ENCODE measurements at regions not wholly inside any gene's neighbourhood (a gene's known extent, or its start where the extent isn't known, plus 50 kb on each side); places are given as distances from the start of the nearest gene placed in this dataset.

DNA sequence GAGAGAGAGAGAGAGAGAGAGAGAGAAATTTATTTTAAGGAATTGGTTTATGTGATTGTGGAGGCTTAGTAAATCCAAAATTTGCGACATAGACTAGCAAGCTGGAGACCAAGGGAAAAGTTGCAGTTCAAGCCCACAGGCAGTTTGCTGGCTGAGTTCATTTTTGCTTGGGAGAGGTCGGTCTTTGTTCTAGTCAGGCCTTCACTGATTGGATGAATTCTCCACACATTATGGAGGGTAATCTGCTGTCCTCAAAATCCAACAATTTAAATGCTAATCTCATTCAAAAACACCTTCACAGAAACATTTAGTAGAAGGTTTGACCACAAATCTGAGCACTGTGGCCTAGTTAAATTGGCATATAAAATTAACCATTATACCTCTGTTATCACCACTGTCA lies 439.6 kb downstream of the EPM2A start:
- no peak for TF ChIP-seq ZFX (IDR thresholded peaks at IDR 0.05)
- TF ChIP-seq, protein P1, sequence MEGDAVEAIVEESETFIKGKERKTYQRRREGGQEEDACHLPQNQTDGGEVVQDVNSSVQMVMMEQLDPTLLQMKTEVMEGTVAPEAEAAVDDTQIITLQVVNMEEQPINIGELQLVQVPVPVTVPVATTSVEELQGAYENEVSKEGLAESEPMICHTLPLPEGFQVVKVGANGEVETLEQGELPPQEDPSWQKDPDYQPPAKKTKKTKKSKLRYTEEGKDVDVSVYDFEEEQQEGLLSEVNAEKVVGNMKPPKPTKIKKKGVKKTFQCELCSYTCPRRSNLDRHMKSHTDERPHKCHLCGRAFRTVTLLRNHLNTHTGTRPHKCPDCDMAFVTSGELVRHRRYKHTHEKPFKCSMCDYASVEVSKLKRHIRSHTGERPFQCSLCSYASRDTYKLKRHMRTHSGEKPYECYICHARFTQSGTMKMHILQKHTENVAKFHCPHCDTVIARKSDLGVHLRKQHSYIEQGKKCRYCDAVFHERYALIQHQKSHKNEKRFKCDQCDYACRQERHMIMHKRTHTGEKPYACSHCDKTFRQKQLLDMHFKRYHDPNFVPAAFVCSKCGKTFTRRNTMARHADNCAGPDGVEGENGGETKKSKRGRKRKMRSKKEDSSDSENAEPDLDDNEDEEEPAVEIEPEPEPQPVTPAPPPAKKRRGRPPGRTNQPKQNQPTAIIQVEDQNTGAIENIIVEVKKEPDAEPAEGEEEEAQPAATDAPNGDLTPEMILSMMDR (conservative IDR thresholded peaks at IDR 0.05), result no peak
- H3K27ac ChIP-seq, result no peak overlapping the region

DNA sequence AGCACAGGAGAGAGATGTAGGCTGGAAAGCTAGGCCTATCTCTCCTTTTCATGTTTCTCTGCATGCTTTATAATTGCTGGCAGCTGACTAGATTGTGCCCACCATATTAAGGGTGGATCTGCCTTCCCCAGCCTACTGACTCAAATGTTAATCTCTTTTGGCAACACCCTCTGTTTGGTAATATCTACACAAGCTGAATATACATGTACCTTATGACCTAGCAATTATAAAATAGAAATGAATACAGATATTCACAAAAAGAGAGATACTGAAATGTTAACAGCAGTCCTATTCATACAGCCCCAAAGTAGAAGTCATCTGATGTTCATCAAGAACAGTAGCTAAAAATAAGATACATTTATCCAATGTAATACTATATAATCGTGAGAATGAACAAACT lies 429.6 kb downstream of the EPM2A start:
- H3K27ac ChIP-seq, result no peak overlapping the region
- TF ChIP-seq ZFX (IDR thresholded peaks at IDR 0.05), result no peak
- TF ChIP-seq, protein P1 (conservative IDR thresholded peaks at IDR 0.05), result no peak

DNA sequence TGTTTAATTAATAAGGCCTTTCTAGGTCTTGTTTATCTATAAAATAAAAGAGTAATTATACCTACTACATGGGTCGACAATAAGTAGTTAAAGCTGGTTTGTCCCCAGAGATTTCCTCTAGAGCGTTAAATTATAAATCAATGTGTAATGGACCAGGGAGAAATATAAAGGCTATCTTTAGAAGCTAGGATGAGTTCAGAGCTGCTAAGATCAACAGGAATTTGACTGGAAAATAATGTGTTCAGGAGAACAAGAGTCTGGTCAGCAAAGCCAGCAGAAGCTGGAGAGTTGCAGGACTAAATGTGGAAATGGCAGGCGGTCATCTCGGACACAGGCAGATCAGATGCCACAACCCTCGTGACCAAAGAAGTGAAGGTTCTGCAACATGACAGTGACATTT lies 428.8 kb downstream of the EPM2A start:
- TF ChIP-seq, protein P1 (conservative IDR thresholded peaks at IDR 0.05), result no peak
- no peak for TF ChIP-seq ZFX (IDR thresholded peaks at IDR 0.05)
- H3K27ac ChIP-seq, result no peak overlapping the region

DNA sequence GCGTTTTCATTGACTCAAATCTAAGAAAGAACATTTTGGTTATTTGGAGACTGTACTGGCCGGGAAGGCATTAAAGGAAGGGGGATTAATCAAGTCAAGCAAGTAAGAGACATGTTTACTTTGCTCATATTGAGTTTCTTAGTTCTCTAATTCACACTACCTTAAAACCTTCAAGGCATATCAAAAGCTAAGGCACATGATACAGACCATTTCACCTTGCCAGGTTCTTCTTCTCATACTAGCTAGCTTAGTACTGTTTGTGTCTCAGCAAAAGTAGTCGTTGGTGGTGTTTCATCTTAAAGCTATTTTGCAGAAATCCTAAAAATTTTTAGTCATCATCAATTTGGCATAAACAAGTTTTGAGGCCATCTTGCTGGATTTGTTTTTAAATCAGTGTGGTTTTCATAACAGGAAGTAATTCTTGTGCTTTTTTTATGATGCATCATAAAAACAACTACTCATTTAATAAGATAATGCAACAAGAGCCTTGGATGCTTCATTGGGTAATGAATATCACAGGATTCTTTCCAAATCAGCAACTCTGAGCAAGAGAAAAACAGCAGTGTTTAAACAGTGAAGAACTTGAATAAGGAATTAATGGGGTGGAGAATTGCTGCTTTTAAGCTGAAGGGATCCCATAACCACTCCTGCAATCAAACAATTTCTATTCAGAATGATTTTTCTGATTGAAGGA lies 425.3 kb downstream of the EPM2A start:
- no peak overlapping the region for H3K27ac ChIP-seq
- TF ChIP-seq, protein P1 (conservative IDR thresholded peaks at IDR 0.05), result no peak
- no peak for TF ChIP-seq ZFX (IDR thresholded peaks at IDR 0.05)

DNA sequence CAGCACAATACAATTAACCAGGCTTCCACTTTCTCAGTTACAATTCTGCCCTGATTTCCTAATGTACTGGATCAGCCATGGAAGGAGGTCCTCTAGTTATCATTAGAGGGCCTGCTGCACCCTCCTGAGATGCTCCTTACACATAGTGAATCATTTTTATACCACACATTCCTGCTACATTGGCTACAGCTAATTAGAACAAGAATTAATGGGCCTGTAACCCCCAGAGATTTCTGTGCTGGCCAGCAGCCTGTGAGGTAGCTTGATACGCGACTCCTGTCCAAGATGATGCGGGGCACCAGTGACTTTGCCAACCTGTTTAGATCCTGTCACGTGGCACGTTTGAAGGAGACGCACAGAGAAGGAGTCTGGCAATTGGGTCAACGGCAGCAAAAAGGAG lies 422.8 kb downstream of the EPM2A start:
- TF ChIP-seq, protein P1 (conservative IDR thresholded peaks at IDR 0.05), result no peak
- TF ChIP-seq ZFX (IDR thresholded peaks at IDR 0.05), result no peak
- H3K27ac ChIP-seq, result no peak overlapping the region

DNA sequence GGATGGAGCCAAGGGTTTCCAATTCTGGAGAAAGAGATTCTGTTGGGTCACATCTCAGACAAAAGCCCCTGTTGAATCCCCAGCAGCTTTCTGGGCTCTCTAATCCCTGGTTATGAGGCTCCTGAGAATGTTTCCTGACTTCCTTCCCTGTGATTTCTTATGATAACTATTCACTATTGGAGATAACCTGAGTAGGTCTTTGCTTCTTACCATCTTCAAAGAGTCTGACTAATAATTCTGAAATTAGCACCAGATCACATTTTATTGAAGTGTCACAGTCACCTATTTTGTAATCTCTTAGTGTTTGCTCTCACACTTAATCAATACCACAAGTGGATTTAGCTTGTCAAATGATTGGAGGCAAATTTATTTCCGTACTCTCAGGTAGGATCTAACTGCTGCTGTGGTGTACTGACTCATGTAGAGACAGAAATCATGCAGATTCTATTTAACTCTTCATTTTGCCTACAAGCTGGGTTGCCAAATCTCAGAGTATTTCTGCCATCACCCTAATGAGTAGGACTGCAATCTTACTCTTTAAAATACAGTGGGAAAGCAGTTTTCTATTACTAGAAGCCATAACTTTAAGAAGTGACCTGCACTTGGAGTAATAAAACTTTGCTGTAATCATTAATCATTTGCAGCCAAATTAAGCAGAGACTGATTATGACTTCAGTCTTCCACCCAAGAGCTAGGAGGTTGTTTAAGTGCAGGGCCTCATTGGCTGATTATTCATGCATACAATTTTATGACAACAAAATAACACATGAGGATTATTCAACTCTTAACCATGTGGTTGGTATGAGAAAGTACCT lies 422.1 kb downstream of the EPM2A start:
- TF ChIP-seq ZFX (IDR thresholded peaks at IDR 0.05), result no peak
- TF ChIP-seq, protein P1 (conservative IDR thresholded peaks at IDR 0.05), result no peak
- H3K27ac ChIP-seq, result no peak overlapping the region

DNA sequence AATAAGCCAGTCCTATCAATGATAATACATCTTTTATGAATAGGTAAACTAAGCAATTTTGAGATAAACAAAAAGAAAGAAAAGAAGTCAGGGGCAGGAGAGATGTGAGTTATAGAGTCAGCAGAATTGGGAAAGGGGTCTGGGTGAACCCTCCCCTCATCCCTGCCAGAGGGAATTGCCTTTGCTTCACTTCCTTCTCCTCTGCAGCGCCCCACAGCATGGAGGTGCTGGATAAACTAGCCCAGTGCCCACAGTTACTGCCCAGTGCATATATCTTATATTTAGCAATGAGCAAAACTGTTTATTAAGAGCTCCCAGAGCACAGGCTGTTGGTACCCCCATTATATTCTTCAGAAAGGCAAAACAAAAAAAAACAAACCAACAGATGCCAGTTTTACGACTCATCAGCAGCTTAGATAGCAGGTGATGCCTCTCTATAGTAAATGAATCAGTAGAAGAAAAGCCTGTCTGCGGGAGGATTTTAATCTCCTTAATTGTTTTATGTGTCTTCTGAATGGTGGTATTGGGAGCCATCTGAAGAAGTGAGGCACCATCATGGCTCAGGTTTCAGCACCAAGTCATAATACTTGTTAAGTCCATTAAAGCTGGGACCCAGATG lies 419.2 kb downstream of the EPM2A start:
- no peak overlapping the region for H3K27ac ChIP-seq
- TF ChIP-seq ZFX (IDR thresholded peaks at IDR 0.05), result no peak
- TF ChIP-seq, protein P1 (conservative IDR thresholded peaks at IDR 0.05), result no peak

All from C4-2B (cell line).